ENCODE measurements at regions not wholly inside any gene's neighbourhood (a gene's known extent, or its start where the extent isn't known, plus 50 kb on each side); places are given as distances from the start of the nearest gene placed in this dataset.

GRCh38 chr21:33162436-33162951, 67.2 kb upstream of the IFNAR2 start:
- Histone ChIP-seq H3K27me3 (peaks cover 3% of the 10 kb centered on the region), H3K27ac (no peak overlapping the region), H3K9me3 (no peaks in the 10 kb centered on the region), H3K4me3 (no peak overlapping the region), H3K4me1 (no peaks in the 10 kb centered on the region), H3K36me3 (no peaks in the 10 kb centered on the region)
- DNase-seq (no peak), ATAC-seq (no peak)
- intact Hi-C loops (cut with DNase I) = no loop called here
- no peak for TF ChIP-seq CTCF (IDR thresholded peaks at IDR 0.05)

DNA sequence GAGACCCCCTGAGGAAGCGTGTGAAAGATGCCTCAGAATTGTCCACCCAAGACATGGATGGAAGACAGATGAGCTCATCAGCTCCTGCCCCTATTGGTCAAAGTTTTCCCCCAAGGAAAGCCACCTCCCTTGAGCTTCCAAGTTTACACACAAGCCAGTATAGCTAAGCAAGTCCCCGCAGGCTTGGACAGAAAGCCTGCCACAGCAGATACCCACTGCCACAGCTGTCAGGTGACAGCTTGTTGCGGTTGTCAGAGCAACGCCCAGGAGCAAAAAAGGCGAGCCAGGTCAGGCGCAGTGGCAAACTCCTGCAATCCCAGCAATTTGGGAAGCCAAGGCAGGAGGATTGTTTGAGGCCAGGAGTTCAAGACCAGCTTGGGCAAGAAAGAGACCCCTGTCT, 60.9 kb upstream of the IFNAR2 start:
- DNase-seq (no peak), ATAC-seq (no peak)
- no peak overlapping the region for H3K27ac ChIP-seq
- intact Hi-C loops (cut with DNase I) = no loop called here
- peaks cover 5% of the 10 kb centered on the region for H3K27me3 ChIP-seq
- no peaks in the 10 kb centered on the region for H3K4me1 ChIP-seq
- no peak for TF ChIP-seq CTCF (IDR thresholded peaks at IDR 0.05)
- H3K36me3 ChIP-seq = no peaks in the 10 kb centered on the region
- H3K4me3 ChIP-seq = no peak overlapping the region
- H3K9me3 ChIP-seq = no peaks in the 10 kb centered on the region

DNA sequence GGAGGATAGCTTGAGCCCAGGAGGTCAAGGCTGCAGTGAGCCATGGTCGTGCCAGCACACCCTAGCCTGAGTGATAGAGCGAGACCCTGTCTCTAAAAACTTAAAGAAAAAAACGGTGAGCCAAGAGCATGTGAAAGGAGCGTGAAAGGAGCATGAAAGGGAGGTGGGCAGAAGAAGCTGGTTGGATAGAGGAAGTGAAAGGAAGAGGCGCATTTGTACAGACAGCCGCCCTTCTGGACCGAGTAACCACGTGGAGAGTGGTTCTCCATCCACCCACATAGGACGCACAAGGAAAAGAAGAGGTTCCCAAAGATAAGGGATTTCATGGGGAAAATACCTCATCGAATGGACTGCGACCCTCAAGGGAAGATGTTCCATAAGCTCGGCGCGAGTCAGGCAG, 60.4 kb upstream of the IFNAR2 start:
- intact Hi-C loops (cut with DNase I) = no loop called here
- Histone ChIP-seq H3K27ac (no peak overlapping the region), H3K36me3 (no peaks in the 10 kb centered on the region), H3K4me1 (no peaks in the 10 kb centered on the region), H3K4me3 (no peak overlapping the region), H3K27me3 (peaks cover 5% of the 10 kb centered on the region), H3K9me3 (no peaks in the 10 kb centered on the region)
- ATAC-seq = peak; percentile 68
- no peak for TF ChIP-seq CTCF (IDR thresholded peaks at IDR 0.05)
- DNase-seq = no peak

DNA sequence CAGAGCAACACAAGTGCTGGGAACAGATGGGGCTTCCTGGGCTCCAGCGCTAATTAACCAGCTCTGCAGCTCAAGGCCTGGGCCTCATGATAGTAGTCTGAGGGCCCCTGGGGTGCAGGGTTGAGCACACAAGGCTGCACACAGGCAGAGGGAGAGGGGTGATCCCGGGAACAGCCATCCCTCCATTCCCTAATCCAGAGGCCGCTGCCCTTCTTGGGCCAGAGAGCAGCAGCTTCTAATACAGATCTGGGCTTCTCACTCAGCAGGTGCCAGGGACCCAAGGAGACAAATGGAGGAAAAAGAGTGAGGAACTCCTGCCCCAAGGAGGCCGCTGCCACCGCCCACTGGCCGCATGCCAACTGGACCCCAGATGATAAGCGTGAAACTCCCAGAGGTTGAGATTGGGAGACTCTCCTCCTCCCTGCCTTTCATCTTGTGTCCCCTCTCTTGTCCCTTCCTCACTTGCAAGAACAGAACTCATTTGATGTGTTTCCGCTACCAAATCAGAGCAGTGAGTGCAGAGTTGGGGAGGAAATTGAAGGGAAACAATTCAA, 58.0 kb upstream of the IFNAR2 start:
- no peaks in the 10 kb centered on the region for H3K4me1 ChIP-seq
- intact Hi-C loops (cut with DNase I) = no loop called here
- H3K27ac ChIP-seq = no peak overlapping the region
- H3K27me3 ChIP-seq = peaks cover 5% of the 10 kb centered on the region
- H3K36me3 ChIP-seq = no peaks in the 10 kb centered on the region
- H3K9me3 ChIP-seq = no peaks in the 10 kb centered on the region
- DNase-seq (no peak), ATAC-seq (no peak)
- H3K4me3 ChIP-seq = no peak overlapping the region
- no peak for TF ChIP-seq CTCF (IDR thresholded peaks at IDR 0.05)

DNA sequence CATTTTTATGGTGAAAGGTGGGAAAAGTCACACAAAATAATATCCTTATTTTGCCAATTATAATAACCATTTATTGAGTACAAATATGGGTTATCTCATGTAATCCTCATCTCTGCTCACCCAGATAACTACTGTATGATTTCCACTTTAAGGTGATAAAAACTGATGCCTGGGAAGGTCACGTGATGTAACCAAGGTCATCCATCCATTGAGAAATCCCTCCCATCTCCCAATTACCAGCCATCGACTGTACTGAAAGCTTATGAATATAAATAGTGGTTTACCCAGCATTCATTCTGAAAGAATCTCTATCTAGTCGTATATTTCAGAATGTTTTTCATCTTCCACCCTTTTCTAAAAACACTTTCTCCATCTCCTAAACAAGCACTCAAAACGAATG, 55.0 kb upstream of the IFNAR2 start:
- no peak overlapping the region for H3K4me3 ChIP-seq
- no peaks in the 10 kb centered on the region for H3K4me1 ChIP-seq
- ATAC-seq (no peak), DNase-seq (no peak)
- intact Hi-C loops (cut with DNase I) = no loop called here
- H3K9me3 ChIP-seq = no peaks in the 10 kb centered on the region
- no peak for TF ChIP-seq CTCF (IDR thresholded peaks at IDR 0.05)
- H3K27me3 ChIP-seq = no peaks in the 10 kb centered on the region
- H3K27ac ChIP-seq = no peak overlapping the region
- no peaks in the 10 kb centered on the region for H3K36me3 ChIP-seq
